ENCODE measurements at regions not wholly inside any gene's neighbourhood (a gene's known extent, or its start where the extent isn't known, plus 50 kb on each side); places are given as distances from the start of the nearest gene placed in this dataset.

DNA sequence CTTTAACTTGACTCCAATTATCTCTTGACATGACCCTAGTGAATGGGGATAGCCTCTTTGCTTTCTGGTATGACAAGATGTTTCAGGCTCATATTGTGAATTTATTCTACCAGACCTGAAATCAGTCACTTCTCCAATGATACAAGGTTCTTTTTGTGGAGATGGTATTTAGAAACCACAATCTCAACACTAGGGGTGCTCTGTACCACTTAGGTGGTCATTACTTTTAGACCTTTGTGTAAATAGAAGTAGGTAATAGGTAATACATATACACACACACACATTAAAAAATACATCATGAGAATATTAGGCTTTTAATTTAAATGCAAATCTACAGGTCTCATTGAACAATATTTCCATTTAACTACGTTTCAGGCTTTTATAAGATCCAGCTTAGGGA, 199.0 kb upstream of the RHOBTB1 start:
- TF ChIP-seq EZH2 (IDR thresholded peaks at IDR 0.05; ENCODE audit: low read length, missing control alignments), result no peak
- TF ChIP-seq, protein P1, sequence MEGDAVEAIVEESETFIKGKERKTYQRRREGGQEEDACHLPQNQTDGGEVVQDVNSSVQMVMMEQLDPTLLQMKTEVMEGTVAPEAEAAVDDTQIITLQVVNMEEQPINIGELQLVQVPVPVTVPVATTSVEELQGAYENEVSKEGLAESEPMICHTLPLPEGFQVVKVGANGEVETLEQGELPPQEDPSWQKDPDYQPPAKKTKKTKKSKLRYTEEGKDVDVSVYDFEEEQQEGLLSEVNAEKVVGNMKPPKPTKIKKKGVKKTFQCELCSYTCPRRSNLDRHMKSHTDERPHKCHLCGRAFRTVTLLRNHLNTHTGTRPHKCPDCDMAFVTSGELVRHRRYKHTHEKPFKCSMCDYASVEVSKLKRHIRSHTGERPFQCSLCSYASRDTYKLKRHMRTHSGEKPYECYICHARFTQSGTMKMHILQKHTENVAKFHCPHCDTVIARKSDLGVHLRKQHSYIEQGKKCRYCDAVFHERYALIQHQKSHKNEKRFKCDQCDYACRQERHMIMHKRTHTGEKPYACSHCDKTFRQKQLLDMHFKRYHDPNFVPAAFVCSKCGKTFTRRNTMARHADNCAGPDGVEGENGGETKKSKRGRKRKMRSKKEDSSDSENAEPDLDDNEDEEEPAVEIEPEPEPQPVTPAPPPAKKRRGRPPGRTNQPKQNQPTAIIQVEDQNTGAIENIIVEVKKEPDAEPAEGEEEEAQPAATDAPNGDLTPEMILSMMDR (conservative IDR thresholded peaks at IDR 0.05 in 1 of 2, IDR thresholded peaks at IDR 0.05 in 1 of 2; ENCODE audit: low read depth in 1 of 2, low read length in 2 of 2), result no peak

Measured in fibroblast of lung (primary cell).